ENCODE measurements at regions not wholly inside any gene's neighbourhood (a gene's known extent, or its start where the extent isn't known, plus 50 kb on each side); places are given as distances from the start of the nearest gene placed in this dataset.

DNA sequence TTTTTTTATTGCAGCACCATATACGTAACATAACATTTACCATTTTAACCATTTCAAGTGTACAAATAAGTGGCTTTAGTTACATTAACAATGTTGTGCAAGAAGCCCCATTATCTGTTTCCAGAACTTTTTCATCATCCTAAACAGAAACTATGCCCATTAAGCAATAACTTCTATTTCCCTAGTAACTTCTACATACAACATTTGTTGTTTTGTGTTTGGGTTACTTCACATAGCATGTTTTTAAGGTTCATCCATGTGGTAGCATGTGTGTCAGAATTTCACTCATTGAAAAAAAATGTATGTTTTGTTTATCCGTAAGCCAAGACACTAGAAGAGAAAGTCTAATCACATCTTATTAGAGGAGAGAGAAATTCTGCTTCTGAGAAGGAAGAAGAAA is 450.5 kb upstream of the PDZRN3 start:
- no peaks in the 10 kb centered on the region for H3K27me3 ChIP-seq (ENCODE audit: control insufficient read depth, insufficient read depth, low read length)
- H3K27ac ChIP-seq (ENCODE audit: low read length), result no peak overlapping the region
- H3K4me3 ChIP-seq (ENCODE audit: low read length), result no peak overlapping the region
- no peaks in the 10 kb centered on the region for H3K9me3 ChIP-seq (ENCODE audit: control insufficient read depth, low read depth, low read length)
- no peaks in the 10 kb centered on the region for H3K36me3 ChIP-seq (ENCODE audit: control insufficient read depth, low read depth, low read length)
- H3K9ac ChIP-seq (ENCODE audit: low read length), result no peak overlapping the region
- no peaks in the 10 kb centered on the region for H3K4me1 ChIP-seq (ENCODE audit: control insufficient read depth, low read depth, low read length)

DNA sequence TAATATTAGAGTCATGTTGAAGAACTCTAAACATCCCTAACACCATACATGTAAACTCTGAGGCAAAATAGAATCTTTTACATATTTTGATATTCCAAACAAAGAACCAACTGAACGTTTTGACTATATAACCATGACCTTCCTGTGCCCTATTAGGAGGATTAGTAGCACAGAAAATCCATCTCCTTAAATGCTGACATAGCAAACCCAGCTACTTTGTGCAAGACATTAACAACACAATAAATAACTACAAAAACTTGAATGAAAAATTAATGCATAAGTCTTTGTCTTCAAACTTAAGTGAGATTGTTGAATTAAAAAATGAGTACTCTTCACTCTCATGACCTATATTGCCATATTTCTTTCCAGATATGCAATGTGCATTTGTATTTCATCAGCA is 450.0 kb upstream of the PDZRN3 start:
- Histone ChIP-seq H3K27me3 (ENCODE audit: control insufficient read depth, insufficient read depth, low read length) (no peaks in the 10 kb centered on the region), H3K27ac (ENCODE audit: low read length) (no peak overlapping the region), H3K9me3 (ENCODE audit: control insufficient read depth, low read depth, low read length) (no peaks in the 10 kb centered on the region), H3K4me1 (ENCODE audit: control insufficient read depth, low read depth, low read length) (no peaks in the 10 kb centered on the region), H3K4me3 (ENCODE audit: low read length) (no peak overlapping the region), H3K36me3 (ENCODE audit: control insufficient read depth, low read depth, low read length) (no peaks in the 10 kb centered on the region), H3K9ac (ENCODE audit: low read length) (no peak overlapping the region)

DNA sequence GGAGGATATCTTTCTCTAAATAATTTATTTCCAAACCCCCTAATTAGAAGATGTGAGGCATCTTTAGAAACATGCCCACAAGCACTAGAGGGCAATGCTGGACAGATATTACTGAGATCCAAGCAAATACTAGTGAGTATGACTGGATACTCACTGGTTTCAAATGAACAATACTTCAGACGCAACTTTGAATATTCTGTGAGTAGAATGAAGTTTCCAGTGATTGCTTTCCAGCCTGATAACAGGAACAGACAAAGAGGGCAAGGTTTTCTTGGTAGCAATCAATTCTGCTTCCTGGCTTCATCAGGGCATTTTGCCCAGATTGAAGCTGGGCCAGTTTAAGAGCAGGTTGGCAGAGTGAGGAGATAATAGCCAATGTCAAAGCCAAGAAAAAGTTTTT is 442.6 kb upstream of the PDZRN3 start:
- H3K9ac ChIP-seq (ENCODE audit: low read length), result no peak overlapping the region
- H3K36me3 ChIP-seq (ENCODE audit: control insufficient read depth, low read depth, low read length), result no peaks in the 10 kb centered on the region
- no peaks in the 10 kb centered on the region for H3K9me3 ChIP-seq (ENCODE audit: control insufficient read depth, low read depth, low read length)
- peaks cover 19% of the 10 kb centered on the region for H3K4me1 ChIP-seq (ENCODE audit: control insufficient read depth, low read depth, low read length)
- no peak overlapping the region for H3K27ac ChIP-seq (ENCODE audit: low read length)
- no peak overlapping the region for H3K4me3 ChIP-seq (ENCODE audit: low read length)
- H3K27me3 ChIP-seq (ENCODE audit: control insufficient read depth, insufficient read depth, low read length), result no peaks in the 10 kb centered on the region

DNA sequence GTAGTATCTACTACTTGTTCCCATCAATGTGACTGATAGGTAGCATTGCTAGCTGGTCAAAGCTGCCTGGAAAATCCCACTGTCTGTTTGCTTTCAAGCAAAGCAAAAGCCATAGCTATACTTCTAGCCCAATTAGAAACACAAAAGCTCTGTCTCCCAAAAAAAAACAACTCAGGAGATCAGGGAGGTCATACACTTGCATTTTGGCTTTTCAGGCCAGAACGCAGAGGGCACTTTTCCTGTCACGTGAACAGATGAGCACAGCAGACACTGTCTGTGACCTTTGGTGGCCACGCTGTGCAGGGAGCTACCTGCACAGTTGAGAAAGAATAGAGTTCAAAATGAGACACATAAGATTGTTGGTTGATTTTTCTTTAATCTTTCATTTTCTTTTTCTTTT is 441.7 kb upstream of the PDZRN3 start:
- H3K36me3 ChIP-seq (ENCODE audit: control insufficient read depth, low read depth, low read length), result no peaks in the 10 kb centered on the region
- H3K4me3 ChIP-seq (ENCODE audit: low read length), result no peak overlapping the region
- no peak overlapping the region for H3K9ac ChIP-seq (ENCODE audit: low read length)
- H3K4me1 ChIP-seq (ENCODE audit: control insufficient read depth, low read depth, low read length), result peaks cover 19% of the 10 kb centered on the region
- H3K27ac ChIP-seq (ENCODE audit: low read length), result no peak overlapping the region
- no peaks in the 10 kb centered on the region for H3K27me3 ChIP-seq (ENCODE audit: control insufficient read depth, insufficient read depth, low read length)
- no peaks in the 10 kb centered on the region for H3K9me3 ChIP-seq (ENCODE audit: control insufficient read depth, low read depth, low read length)

DNA sequence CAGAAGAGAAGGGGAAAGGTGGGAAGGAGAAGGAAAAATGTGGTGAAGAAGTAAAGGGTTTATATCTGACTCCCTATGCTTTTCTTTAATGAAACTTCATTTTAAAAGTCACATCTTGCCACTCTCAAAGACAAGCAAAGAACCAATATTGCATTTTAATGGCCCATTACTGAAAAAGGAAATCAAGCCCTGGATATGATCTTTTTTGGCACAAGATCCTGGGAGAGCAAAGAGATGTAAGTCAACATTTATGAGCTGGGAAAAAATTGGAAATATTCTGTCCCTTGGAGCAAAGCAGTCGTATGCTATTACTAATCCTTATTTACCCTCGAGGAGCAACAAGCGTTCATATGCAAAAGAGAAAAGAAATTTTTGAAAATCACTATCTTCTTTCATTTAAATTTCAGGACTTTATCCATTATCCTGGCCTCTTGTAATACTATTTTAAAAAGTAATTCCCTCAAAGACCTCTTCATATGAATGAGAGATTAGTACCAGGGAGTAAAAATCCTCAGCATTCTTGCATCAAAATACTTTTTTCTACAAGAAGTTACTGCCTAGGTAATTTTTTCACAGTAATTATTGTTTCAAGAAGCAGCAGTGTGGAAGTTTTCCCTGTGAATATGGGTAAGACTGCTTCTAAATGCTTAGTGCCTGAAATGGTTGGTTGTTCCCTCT is 435.3 kb upstream of the PDZRN3 start:
- Histone ChIP-seq H3K27ac (ENCODE audit: low read length) (no peak overlapping the region), H3K4me1 (ENCODE audit: control insufficient read depth, low read depth, low read length) (peaks cover 13% of the 10 kb centered on the region), H3K27me3 (ENCODE audit: control insufficient read depth, insufficient read depth, low read length) (no peaks in the 10 kb centered on the region), H3K36me3 (ENCODE audit: control insufficient read depth, low read depth, low read length) (no peaks in the 10 kb centered on the region), H3K9me3 (ENCODE audit: control insufficient read depth, low read depth, low read length) (no peaks in the 10 kb centered on the region), H3K9ac (ENCODE audit: low read length) (no peak overlapping the region), H3K4me3 (ENCODE audit: low read length) (no peak overlapping the region)

DNA sequence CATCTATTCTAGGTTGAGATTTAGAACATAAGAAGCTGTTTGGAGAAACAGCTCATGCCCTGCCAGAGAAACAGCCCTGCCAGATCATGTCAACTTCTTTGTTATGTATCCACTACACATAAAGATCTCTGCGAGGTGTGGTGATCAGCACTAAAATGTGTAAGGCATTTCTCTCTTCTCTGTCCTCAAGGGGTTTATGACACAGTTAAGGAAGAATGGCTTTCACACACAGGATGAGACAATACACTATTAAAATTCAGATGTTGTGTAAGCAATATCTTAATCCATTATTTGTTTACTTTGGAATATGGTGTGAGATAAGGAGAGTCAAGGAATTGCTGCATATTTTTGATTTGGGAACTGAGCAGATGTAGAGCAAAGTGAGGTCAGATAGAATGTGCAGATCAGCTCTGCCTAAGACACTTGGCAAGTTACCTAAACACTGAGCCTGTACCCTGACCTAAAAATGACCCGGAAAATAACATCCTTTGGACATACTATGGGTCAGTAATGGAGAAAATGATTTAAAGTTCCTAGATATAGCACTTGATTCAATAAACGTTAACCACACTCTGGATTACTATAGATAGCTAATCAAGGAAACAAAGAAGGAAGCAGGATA is 434.7 kb upstream of the PDZRN3 start:
- peaks cover 18% of the 10 kb centered on the region for H3K4me1 ChIP-seq (ENCODE audit: control insufficient read depth, low read depth, low read length)
- H3K36me3 ChIP-seq (ENCODE audit: control insufficient read depth, low read depth, low read length), result no peaks in the 10 kb centered on the region
- H3K27ac ChIP-seq (ENCODE audit: low read length), result no peak overlapping the region
- H3K27me3 ChIP-seq (ENCODE audit: control insufficient read depth, insufficient read depth, low read length), result no peaks in the 10 kb centered on the region
- no peaks in the 10 kb centered on the region for H3K9me3 ChIP-seq (ENCODE audit: control insufficient read depth, low read depth, low read length)
- H3K9ac ChIP-seq (ENCODE audit: low read length), result no peak overlapping the region
- H3K4me3 ChIP-seq (ENCODE audit: low read length), result no peak overlapping the region

DNA sequence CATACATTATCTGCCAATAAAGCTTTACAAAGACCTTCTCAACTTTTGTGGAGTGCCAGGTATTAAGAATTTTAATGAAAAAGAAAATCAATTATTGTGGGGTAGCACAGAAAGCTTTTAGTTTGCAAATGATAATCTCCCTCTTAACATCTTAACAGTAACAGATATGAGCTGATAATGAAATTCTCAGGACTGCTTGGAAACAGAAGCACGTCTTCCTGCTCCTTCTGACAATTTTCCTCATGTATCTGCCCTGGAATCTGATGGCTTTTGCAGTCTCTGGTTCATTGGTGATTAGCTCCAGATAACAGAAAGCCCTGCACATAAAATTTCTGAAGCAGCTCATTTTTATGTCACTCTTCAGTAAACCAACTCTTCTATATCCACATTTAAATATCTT is 432.4 kb upstream of the PDZRN3 start:
- Histone ChIP-seq H3K27ac (ENCODE audit: low read length) (no peak overlapping the region), H3K27me3 (ENCODE audit: control insufficient read depth, insufficient read depth, low read length) (no peaks in the 10 kb centered on the region), H3K4me1 (ENCODE audit: control insufficient read depth, low read depth, low read length) (peaks cover 18% of the 10 kb centered on the region), H3K9me3 (ENCODE audit: control insufficient read depth, low read depth, low read length) (no peaks in the 10 kb centered on the region), H3K4me3 (ENCODE audit: low read length) (no peak overlapping the region), H3K9ac (ENCODE audit: low read length) (no peak overlapping the region), H3K36me3 (ENCODE audit: control insufficient read depth, low read depth, low read length) (no peaks in the 10 kb centered on the region)

DNA sequence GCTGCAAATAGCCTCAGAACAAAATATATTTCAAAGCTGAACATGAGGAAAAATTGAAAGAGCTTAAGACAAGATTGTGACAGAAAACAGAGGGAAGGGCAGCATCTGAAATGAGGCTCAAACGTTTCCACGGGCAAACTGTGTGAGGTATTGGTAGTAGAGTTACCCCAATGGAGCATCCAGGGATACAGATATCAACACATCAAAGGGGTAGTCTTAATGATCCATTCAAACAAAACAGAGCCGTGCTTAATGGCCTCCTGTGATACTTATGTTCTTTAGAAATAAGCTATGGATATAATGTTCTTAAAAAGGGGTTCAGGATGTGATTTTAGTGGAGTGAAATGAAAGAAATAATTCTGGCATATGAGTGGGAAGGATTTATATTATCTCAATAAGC is 430.3 kb upstream of the PDZRN3 start:
- H3K27ac ChIP-seq (ENCODE audit: low read length), result no peak overlapping the region
- peaks cover 18% of the 10 kb centered on the region for H3K4me1 ChIP-seq (ENCODE audit: control insufficient read depth, low read depth, low read length)
- H3K9me3 ChIP-seq (ENCODE audit: control insufficient read depth, low read depth, low read length), result no peaks in the 10 kb centered on the region
- no peaks in the 10 kb centered on the region for H3K27me3 ChIP-seq (ENCODE audit: control insufficient read depth, insufficient read depth, low read length)
- no peak overlapping the region for H3K4me3 ChIP-seq (ENCODE audit: low read length)
- no peak overlapping the region for H3K9ac ChIP-seq (ENCODE audit: low read length)
- H3K36me3 ChIP-seq (ENCODE audit: control insufficient read depth, low read depth, low read length), result no peaks in the 10 kb centered on the region

DNA sequence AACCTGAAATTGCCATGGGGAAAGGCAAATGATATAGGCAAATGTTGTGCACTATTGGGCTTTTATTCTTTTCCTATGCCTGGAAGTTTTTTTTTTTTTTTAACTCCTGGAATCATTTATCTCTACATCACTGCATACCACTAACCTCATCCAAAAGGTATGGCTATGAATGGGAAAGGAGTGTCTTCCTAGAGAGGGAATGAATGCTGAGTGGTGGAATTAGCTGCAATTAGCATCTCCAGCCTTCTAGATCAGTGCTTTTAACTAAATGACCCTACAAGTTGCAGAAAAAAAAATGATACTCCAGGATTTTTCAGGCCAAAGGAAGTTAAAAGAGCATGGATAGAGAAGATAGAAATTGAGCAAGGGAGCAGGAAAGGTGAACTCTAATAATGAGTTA is 429.8 kb upstream of the PDZRN3 start:
- Histone ChIP-seq H3K36me3 (ENCODE audit: control insufficient read depth, low read depth, low read length) (no peaks in the 10 kb centered on the region), H3K4me1 (ENCODE audit: control insufficient read depth, low read depth, low read length) (peaks cover 18% of the 10 kb centered on the region), H3K27ac (ENCODE audit: low read length) (no peak overlapping the region), H3K9me3 (ENCODE audit: control insufficient read depth, low read depth, low read length) (no peaks in the 10 kb centered on the region), H3K4me3 (ENCODE audit: low read length) (no peak overlapping the region), H3K27me3 (ENCODE audit: control insufficient read depth, insufficient read depth, low read length) (no peaks in the 10 kb centered on the region), H3K9ac (ENCODE audit: low read length) (no peak overlapping the region)

DNA sequence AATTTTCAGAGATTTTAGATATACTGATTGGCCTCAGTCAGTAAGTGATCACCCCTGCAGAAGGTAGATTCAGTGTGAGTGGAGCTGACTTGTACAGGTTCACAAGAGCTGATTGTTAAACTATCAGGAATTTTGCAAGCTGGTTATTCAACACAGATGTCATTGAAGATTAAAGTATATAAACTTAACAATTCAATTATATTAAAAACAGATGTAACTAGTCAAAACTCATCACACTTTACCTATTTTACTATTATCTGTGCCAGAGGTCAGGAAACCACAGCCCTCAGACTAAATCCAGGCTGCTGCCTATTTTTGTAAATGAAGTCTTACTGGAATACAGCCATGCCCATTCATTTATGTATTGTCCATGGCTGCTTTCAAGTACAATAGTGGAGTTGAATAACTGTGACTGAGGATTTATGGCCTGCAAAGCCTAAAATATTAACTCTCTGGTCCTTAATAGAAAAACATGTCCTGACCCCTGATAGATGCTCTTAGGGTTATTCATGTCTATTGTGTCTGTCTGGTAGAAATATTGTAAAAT is 429.3 kb upstream of the PDZRN3 start:
- H3K9ac ChIP-seq (ENCODE audit: low read length), result no peak overlapping the region
- no peaks in the 10 kb centered on the region for H3K36me3 ChIP-seq (ENCODE audit: control insufficient read depth, low read depth, low read length)
- no peaks in the 10 kb centered on the region for H3K9me3 ChIP-seq (ENCODE audit: control insufficient read depth, low read depth, low read length)
- H3K27ac ChIP-seq (ENCODE audit: low read length), result no peak overlapping the region
- peaks cover 18% of the 10 kb centered on the region for H3K4me1 ChIP-seq (ENCODE audit: control insufficient read depth, low read depth, low read length)
- H3K27me3 ChIP-seq (ENCODE audit: control insufficient read depth, insufficient read depth, low read length), result no peaks in the 10 kb centered on the region
- H3K4me3 ChIP-seq (ENCODE audit: low read length), result no peak overlapping the region

DNA sequence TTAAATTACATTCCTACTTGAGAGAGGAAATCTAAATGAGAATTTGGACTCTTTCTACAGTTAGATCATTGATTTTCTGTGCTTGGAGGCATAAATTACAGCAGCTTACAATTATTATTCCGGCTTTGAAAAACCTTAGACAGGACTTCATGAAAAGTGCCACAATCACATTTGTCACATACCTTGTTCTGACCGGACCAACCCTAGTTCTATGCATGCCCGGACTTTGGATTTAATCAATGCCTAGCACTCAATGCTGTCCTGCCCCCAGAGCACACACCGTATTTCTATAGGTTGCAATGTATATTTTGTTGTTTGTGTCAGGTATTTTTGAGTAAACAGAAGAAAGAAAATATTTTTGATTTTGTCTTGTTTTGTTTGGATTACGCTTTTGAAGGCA is 424.7 kb upstream of the PDZRN3 start:
- Histone ChIP-seq H3K27ac (ENCODE audit: low read length) (no peak overlapping the region), H3K9ac (ENCODE audit: low read length) (no peak overlapping the region), H3K36me3 (ENCODE audit: control insufficient read depth, low read depth, low read length) (no peaks in the 10 kb centered on the region), H3K4me3 (ENCODE audit: low read length) (no peak overlapping the region), H3K4me1 (ENCODE audit: control insufficient read depth, low read depth, low read length) (no peaks in the 10 kb centered on the region), H3K9me3 (ENCODE audit: control insufficient read depth, low read depth, low read length) (no peaks in the 10 kb centered on the region), H3K27me3 (ENCODE audit: control insufficient read depth, insufficient read depth, low read length) (no peaks in the 10 kb centered on the region)

DNA sequence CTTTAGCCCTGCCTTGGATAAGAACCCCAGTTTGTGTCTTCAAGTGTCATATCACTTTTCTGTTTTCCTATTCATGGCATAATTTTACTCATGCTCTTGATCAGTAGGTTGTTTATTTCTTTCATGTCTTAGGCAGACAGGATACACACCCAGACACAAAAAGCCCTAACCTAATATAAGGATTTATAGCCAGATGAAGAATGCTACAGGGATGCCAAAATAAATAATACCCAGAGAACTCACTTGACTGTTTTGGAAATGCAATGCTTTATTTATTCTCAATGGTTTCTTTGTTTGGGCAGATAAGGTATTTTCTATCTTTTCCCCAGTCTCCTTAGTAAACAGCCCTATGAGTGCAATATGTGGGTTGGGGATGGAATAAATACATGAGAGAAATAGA is 424.0 kb upstream of the PDZRN3 start:
- Histone ChIP-seq H3K27me3 (ENCODE audit: control insufficient read depth, insufficient read depth, low read length) (no peaks in the 10 kb centered on the region), H3K36me3 (ENCODE audit: control insufficient read depth, low read depth, low read length) (no peaks in the 10 kb centered on the region), H3K4me1 (ENCODE audit: control insufficient read depth, low read depth, low read length) (no peaks in the 10 kb centered on the region), H3K9me3 (ENCODE audit: control insufficient read depth, low read depth, low read length) (no peaks in the 10 kb centered on the region), H3K9ac (ENCODE audit: low read length) (no peak overlapping the region), H3K27ac (ENCODE audit: low read length) (no peak overlapping the region), H3K4me3 (ENCODE audit: low read length) (no peak overlapping the region)

Data from iPS-18a (cell line).